Kidney (tissue), 13 donors: ENCODE measurements at regions not wholly inside any gene's neighbourhood (a gene's known extent, or its start where the extent isn't known, plus 50 kb on each side); places are given as distances from the start of the nearest gene placed in this dataset.

Experiments
- DNase-seq, 5 donors: peaks; one replicate each; pipeline ENCODE4 v3.0.0-alpha.2; 2013 to 2020
- FAIRE-seq: peaks from 2 replicates; lab custom pipeline; 2012; peaks lifted over from hg19 to GRCh38; lab: Jason Lieb, UNC
- H3K27ac ChIP-seq, 2 donors: one replicate each; pipeline ENCODE4 v1.7.0; 2013; ENCODE audit warnings: low read depth in 2 of 2, low read length in 2 of 2, inconsistent platforms in 1 of 2
- H3K27me3 ChIP-seq: one replicate; pipeline ENCODE4 v1.7.1; 2013; ENCODE audit warnings: low read length, inconsistent platforms; ENCODE audit not compliant: control insufficient read depth, insufficient read depth
- H3K36me3 ChIP-seq, 3 donors: one replicate each; pipeline versions ENCODE4 v1.7.0 to v1.7.1; 2013; ENCODE audit warnings: low read length in 3 of 3, control low read depth in 1 of 3, inconsistent platforms in 1 of 3; ENCODE audit not compliant: insufficient read depth in 3 of 3, control insufficient read depth in 2 of 3
- H3K4me1 ChIP-seq, 3 donors: one replicate each; pipeline versions ENCODE4 v1.7.0 to v1.7.1; 2013; ENCODE audit warnings: low read length in 3 of 3, inconsistent platforms in 1 of 3, low read depth in 1 of 3; ENCODE audit not compliant: control insufficient read depth in 2 of 3, insufficient read depth in 2 of 3
- H3K4me3 ChIP-seq, 3 donors: one replicate each; pipeline versions ENCODE4 v1.7.0 to v1.8.1; 2013; ENCODE audit warnings: low read length in 3 of 3, control low read depth in 1 of 3, inconsistent platforms in 1 of 3
- H3K9ac ChIP-seq, 3 donors: one replicate each; pipeline versions ENCODE4 v1.7.0 to v1.7.1; 2013; ENCODE audit warnings: low read length in 3 of 3, control low read depth in 1 of 3, inconsistent platforms in 1 of 3
- H3K9me3 ChIP-seq, 3 donors: one replicate each; pipeline versions ENCODE4 v1.7.0 to v1.7.1; 2013; ENCODE audit warnings: low read length in 3 of 3, control low read depth in 1 of 3, inconsistent platforms in 1 of 3; ENCODE audit not compliant: control insufficient read depth in 2 of 3, insufficient read depth in 1 of 3
- CTCF ChIP-seq: IDR thresholded peaks from 3 replicates; pipeline ENCODE4 v1.5.1; 2012; ENCODE audit warnings: mild to moderate bottlenecking, moderate library complexity, borderline replicate concordance; ENCODE audit not compliant: insufficient read depth; ENCODE audit errors: extremely low read depth
- intact Hi-C: fragments of 100-400 bp; cut with DNase I; formaldehyde crosslinking; loops from one replicate; pipeline ENCODE4 v1.11.1; 2022
- donor health status: control.
- donor health status: control.
- donor health status: control.
- donor health status: control.
- donor health status: control.
- donor health status: DM: yes; HTN: yes; CAD: no.
- donor health status: Normal renal cell carcinoma (clear cell type).

- intact Hi-C loops = no loop called here
- no peak overlapping the region for H3K27ac ChIP-seq
- no peak overlapping the region for H3K9ac ChIP-seq
- H3K36me3 ChIP-seq = no peaks in the 10 kb centered on the region
- no peaks in the 10 kb centered on the region for H3K27me3 ChIP-seq
- FAIRE-seq (no peak), DNase-seq (no peak)
- no peaks in the 10 kb centered on the region for H3K9me3 ChIP-seq
- no peak overlapping the region for H3K4me3 ChIP-seq
- no peaks in the 10 kb centered on the region for H3K4me1 ChIP-seq
- TF ChIP-seq CTCF = no peak
Observed at GRCh38 chr12:29961231-29961630, 177.5 kb upstream of the TMTC1 start.

- FAIRE-seq (no peak), DNase-seq (no peak)
- Histone ChIP-seq H3K4me1 (no peaks in the 10 kb centered on the region), H3K27ac (no peak overlapping the region), H3K9ac (no peak overlapping the region), H3K36me3 (no peaks in the 10 kb centered on the region), H3K27me3 (no peaks in the 10 kb centered on the region), H3K4me3 (no peak overlapping the region), H3K9me3 (no peaks in the 10 kb centered on the region)
- TF ChIP-seq CTCF = no peak
- intact Hi-C loops = no loop called here
Observed at GRCh38 chr12:29960122-29960521, 176.4 kb upstream of the TMTC1 start.

DNA sequence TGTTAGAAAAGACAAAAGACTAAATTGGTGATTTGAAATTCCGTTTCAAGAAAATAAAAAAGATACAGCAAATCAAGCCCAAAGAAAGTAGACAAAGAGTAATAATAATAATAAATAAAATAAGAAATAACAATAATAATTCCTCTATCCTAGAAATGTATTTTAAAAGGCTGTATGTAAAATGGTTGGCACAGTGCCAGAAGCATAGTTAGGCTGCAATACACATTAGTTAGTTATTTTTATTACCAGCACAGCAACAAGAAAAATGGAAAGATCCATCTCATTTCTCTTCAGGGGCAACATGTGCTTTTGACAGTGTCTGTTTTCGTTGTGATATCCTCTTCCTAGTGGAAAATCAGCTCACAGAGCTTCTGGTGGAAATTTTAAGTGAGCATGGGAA, 174.1 kb upstream of the TMTC1 start:
- Histone ChIP-seq H3K9ac (no peak overlapping the region), H3K27me3 (no peaks in the 10 kb centered on the region), H3K36me3 (no peaks in the 10 kb centered on the region), H3K4me3 (no peak overlapping the region), H3K9me3 (no peaks in the 10 kb centered on the region), H3K4me1 (no peaks in the 10 kb centered on the region), H3K27ac (no peak overlapping the region)
- FAIRE-seq (no peak), DNase-seq (peak in 1 of 5 donors; percentile 10)
- TF ChIP-seq CTCF = no peak
- intact Hi-C loops = no loop called here

DNA sequence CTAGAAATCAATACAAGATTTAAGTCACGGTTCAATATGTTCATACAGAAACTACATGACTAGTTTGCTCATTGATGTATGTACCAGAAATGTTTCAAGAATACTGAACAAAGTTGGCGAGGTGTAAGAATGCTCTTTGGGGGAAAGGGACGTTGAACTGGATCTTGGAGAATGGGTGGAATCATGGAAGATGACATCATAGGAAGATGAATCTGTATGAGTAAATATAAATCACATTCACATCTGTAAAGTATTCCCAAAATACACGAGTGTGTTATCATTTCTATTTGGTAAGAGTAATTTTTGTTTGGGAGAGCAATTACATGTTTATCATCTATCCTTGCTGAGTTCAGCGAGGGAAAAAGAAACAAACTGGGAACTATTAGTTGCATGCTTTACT, 162.2 kb upstream of the TMTC1 start:
- no peak overlapping the region for H3K27ac ChIP-seq
- no peak overlapping the region for H3K9ac ChIP-seq
- TF ChIP-seq CTCF = no peak
- FAIRE-seq = no peak
- no peak for DNase-seq
- H3K9me3 ChIP-seq = no peaks in the 10 kb centered on the region
- no peaks in the 10 kb centered on the region for H3K4me1 ChIP-seq
- H3K27me3 ChIP-seq = no peaks in the 10 kb centered on the region
- H3K36me3 ChIP-seq = no peaks in the 10 kb centered on the region
- intact Hi-C loops = no loop called here
- no peak overlapping the region for H3K4me3 ChIP-seq
